ENCODE measurements at regions not wholly inside any gene's neighbourhood (a gene's known extent, or its start where the extent isn't known, plus 50 kb on each side); places are given as distances from the start of the nearest gene placed in this dataset.
"Not testable (repeated sequence)": the region's sequence is repeated elsewhere in the genome, so short reads cannot be mapped to it uniquely, and the experiment has no call there.

DNA sequence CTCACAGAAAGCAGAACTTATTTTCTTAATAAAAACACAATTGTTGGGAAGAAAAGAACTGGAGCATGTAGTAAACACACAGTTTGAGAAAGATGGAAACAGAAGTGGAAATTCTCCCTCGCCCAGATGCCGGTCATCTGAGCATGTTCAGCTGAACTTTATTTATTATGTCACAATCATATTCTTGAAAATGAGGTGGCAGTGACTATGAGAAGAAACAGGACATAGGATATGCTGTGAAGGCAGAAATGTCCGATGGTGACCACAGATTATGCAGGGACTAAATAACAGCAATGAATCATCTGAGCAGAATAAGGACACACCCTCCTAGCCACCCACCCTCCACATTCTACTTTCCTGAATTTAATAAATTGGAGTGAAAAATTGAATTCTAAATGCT is 425.3 kb upstream of the NOX3 start:
- TF ChIP-seq, protein P1, sequence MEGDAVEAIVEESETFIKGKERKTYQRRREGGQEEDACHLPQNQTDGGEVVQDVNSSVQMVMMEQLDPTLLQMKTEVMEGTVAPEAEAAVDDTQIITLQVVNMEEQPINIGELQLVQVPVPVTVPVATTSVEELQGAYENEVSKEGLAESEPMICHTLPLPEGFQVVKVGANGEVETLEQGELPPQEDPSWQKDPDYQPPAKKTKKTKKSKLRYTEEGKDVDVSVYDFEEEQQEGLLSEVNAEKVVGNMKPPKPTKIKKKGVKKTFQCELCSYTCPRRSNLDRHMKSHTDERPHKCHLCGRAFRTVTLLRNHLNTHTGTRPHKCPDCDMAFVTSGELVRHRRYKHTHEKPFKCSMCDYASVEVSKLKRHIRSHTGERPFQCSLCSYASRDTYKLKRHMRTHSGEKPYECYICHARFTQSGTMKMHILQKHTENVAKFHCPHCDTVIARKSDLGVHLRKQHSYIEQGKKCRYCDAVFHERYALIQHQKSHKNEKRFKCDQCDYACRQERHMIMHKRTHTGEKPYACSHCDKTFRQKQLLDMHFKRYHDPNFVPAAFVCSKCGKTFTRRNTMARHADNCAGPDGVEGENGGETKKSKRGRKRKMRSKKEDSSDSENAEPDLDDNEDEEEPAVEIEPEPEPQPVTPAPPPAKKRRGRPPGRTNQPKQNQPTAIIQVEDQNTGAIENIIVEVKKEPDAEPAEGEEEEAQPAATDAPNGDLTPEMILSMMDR (IDR thresholded peaks at IDR 0.05; ENCODE audit: low read depth, low read length, missing control alignments): no peak
- H3K27me3 ChIP-seq (replicated peaks): no peaks in the 10 kb centered on the region
- DNase-seq: peak; percentile 19
- no peak overlapping the region for H3K27ac ChIP-seq
- no peaks in the 10 kb centered on the region for H3K36me3 ChIP-seq (replicated peaks)
- no peak overlapping the region for H3K4me3 ChIP-seq (ENCODE audit: low read depth, low read length)
- in situ Hi-C loops (cut with HindIII; ENCODE audit: low pct_ligation_motif_present, low sequenced_read_pairs): no loop called here

DNA sequence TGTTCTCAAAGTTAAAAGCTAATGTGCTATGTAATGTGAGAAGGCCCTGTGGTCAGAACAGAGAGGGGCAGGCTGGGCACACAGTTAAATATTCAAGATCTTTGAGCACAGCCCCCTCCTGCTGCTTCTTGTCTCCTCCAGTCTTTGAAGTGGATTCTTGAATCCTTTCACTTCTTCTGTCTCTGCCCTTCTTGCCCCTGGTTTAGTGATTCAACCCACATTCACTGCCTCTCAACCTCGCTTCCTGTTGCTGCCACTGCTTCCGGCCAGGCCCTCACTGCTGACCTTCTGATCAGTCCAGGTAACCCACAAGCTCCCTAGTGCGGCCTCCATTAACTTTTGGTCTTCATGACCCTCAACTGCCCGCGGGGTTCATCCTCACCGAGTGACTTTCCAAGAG is 417.3 kb upstream of the NOX3 start:
- H3K36me3 ChIP-seq (replicated peaks): no peaks in the 10 kb centered on the region
- no peak for DNase-seq
- TF ChIP-seq, protein P1 (IDR thresholded peaks at IDR 0.05; ENCODE audit: low read depth, low read length, missing control alignments): no peak
- no peak overlapping the region for H3K27ac ChIP-seq
- in situ Hi-C loops (cut with HindIII; ENCODE audit: low pct_ligation_motif_present, low sequenced_read_pairs): no loop called here
- no peak overlapping the region for H3K4me3 ChIP-seq (ENCODE audit: low read depth, low read length)
- H3K27me3 ChIP-seq (replicated peaks): no peaks in the 10 kb centered on the region

DNA sequence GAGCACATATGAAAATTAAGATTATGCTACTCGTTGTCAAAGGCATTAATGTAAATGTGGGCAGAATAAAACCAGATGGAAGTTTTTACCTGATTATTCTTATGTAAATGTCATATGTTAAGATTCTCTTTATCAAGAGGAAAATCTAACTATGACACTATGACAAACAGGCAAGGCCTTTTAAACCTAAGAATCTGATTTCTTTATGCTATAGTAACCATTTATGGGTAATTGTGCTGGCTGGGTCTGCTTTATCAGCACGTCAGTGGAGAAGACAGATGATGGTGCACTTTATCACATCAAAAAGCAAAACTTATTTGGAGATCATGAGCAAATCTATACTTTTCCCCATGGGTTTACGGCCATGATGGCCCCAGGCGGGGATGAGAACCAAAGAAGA is 412.0 kb upstream of the NOX3 start:
- in situ Hi-C loops (cut with HindIII; ENCODE audit: low pct_ligation_motif_present, low sequenced_read_pairs): no loop called here

DNA sequence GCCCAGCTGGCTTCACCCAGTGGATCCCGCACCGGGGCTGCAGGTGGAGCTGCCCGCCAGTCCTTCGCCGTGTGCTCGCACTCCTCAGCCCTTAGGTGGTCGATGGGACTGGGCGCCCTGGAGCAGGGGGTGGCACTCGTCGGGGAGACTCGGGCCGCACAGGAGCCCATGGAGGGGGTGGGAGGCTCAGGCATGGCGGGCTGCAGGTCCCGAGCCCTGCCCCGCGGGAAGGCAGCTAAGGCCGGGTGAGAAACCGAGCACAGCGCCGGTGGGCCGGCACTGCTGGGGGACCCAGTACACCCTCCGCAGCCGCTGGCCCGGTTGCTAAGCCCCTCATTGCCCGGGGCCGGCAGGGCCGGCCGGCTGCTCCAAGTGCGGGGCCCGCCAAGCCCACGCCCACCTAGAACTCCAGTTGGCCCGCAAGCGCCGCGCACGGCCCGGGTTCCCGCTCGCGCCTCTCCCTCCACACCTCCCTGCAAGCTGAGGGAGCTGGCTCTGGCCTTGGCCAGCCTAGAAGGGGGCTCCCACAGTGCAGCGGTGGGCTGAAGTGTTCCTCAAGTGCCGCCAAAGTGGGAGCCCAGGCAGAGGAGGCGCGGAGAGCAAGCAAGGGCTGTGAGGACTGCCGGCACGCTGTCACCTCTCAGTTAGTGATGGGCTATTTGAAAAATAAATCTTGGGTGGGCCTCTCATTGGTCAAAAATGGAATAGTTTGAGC is 411.2 kb upstream of the NOX3 start:
- H3K4me3 ChIP-seq (ENCODE audit: low read depth, low read length); H3K36me3 ChIP-seq (replicated peaks); H3K27ac ChIP-seq; DNase-seq; H3K27me3 ChIP-seq (replicated peaks); in situ Hi-C loops (cut with HindIII; ENCODE audit: low pct_ligation_motif_present, low sequenced_read_pairs): not testable (repeated sequence)

More for the DNA sequence above, 412.0 kb upstream of the NOX3 start:
- DNase-seq: no peak
- Histone ChIP-seq H3K27ac (no peak overlapping the region), H3K27me3 (replicated peaks) (no peaks in the 10 kb centered on the region), H3K4me3 (ENCODE audit: low read depth, low read length) (no peak overlapping the region), H3K36me3 (replicated peaks) (no peaks in the 10 kb centered on the region)
- TF ChIP-seq, protein P1 (IDR thresholded peaks at IDR 0.05; ENCODE audit: low read depth, low read length, missing control alignments): no peak

DNA sequence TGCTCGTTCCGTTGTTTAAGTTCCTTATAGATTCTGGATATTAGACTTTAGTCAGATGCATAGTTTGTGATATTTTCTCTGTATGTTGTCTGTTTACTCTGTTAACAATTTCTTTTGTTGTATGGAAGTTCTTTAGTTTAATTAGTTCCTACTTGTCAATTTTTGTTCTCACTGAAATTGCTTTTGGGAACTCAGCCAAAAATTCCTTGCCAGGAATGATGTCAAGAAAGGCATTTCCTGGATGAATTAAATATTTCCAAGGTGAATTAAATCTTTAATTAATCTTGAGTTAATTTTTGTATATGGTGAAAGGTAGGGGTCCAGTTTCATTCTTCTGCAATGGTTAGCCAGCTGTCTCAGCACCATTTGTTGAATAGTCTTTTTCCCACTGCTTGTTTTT is 406.2 kb upstream of the NOX3 start:
- in situ Hi-C loops (cut with HindIII; ENCODE audit: low pct_ligation_motif_present, low sequenced_read_pairs): no loop called here
- Histone ChIP-seq H3K4me3 (ENCODE audit: low read depth, low read length) (no peak overlapping the region), H3K27me3 (replicated peaks) (no peaks in the 10 kb centered on the region), H3K36me3 (replicated peaks) (no peaks in the 10 kb centered on the region), H3K27ac (no peak overlapping the region)
- no peak for DNase-seq
- TF ChIP-seq, protein P1 (IDR thresholded peaks at IDR 0.05; ENCODE audit: low read depth, low read length, missing control alignments): no peak

DNA sequence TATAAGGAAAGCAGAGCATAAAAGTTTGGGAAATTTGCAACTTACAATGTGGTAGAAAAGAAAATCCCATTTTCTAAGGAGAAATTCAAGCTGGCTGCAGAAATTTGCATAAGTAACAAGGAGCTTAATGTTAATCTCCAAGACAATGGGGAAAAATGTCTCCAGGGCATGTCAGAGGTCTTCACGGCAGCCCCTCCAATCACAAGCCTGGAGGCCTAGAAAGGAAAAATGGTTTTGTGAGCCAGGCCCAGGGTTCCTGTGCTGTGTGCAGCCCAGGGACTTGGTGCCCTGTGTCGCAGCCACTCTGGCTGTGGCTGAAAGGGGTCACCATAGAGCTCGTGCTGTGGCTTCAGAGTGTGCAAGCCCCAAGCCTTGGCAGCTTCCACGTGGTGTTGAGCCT is 403.3 kb upstream of the NOX3 start:
- H3K36me3 ChIP-seq (replicated peaks); DNase-seq; H3K27me3 ChIP-seq (replicated peaks); H3K4me3 ChIP-seq (ENCODE audit: low read depth, low read length); H3K27ac ChIP-seq; in situ Hi-C loops (cut with HindIII; ENCODE audit: low pct_ligation_motif_present, low sequenced_read_pairs): not testable (repeated sequence)

DNA sequence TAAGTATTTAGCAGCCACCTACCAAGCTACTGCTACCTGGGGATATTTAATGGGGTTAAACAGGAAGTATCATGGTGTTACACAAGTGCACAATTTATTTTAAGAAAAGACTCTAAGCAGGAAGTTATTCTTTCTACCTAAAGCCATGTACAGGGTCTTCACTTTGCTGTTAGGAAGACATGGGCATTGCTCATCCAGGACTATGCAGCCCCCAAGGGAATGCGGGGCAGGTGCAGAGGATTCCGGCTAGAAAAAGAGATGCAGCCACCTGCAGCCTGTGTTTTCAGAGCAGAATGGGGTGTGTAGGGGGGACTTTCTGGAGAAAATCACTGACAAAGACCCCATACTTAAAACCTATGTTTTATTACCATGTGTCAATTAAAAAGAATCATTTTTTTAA is 399.1 kb upstream of the NOX3 start:
- TF ChIP-seq, protein P1 (IDR thresholded peaks at IDR 0.05; ENCODE audit: low read depth, low read length, missing control alignments): no peak
- no peak for DNase-seq
- in situ Hi-C loops (cut with HindIII; ENCODE audit: low pct_ligation_motif_present, low sequenced_read_pairs): no loop called here
- no peak overlapping the region for H3K27ac ChIP-seq
- no peaks in the 10 kb centered on the region for H3K27me3 ChIP-seq (replicated peaks)
- no peaks in the 10 kb centered on the region for H3K36me3 ChIP-seq (replicated peaks)
- no peak overlapping the region for H3K4me3 ChIP-seq (ENCODE audit: low read depth, low read length)
